WERI-Rb-1 (cell line): ENCODE measurements at regions not wholly inside any gene's neighbourhood (a gene's known extent, or its start where the extent isn't known, plus 50 kb on each side); places are given as distances from the start of the nearest gene placed in this dataset.
"Not testable (repeated sequence)": the region's sequence is repeated elsewhere in the genome, so short reads cannot be mapped to it uniquely, and the experiment has no call there.

Experiments used
- DNase-seq: peaks from one replicate; pipeline ENCODE4 v3.0.0-alpha.2; 2020
- H3K27ac ChIP-seq: fragments of 250-450 bp; sonication (Bioruptor Pico); 2 replicates; pipeline ENCODE4 v1.5.1; 2020; ENCODE audit warnings: mild to moderate bottlenecking, moderate library complexity
- H3K27me3 ChIP-seq: fragments of 250-450 bp; sonication (Bioruptor Pico); 2 replicates; pipeline ENCODE4 v1.5.1; 2021; ENCODE audit warnings: mild to moderate bottlenecking, low read depth, moderate library complexity; ENCODE audit not compliant: insufficient read depth, severe bottlenecking
- H3K36me3 ChIP-seq: fragments of 250-450 bp; sonication (Bioruptor Pico); 2 replicates; pipeline ENCODE4 v1.5.1; 2020; ENCODE audit warnings: mild to moderate bottlenecking, moderate library complexity
- H3K4me3 ChIP-seq: 2 replicates; pipeline ENCODE4 v1.5.1; 2011; ENCODE audit warnings: low read depth, mild to moderate bottlenecking, control low read depth, low read length
- H3K9me3 ChIP-seq: fragments of 250-450 bp; sonication (Bioruptor Pico); 2 replicates; pipeline ENCODE4 v1.5.1; 2021; ENCODE audit warnings: mild to moderate bottlenecking, moderate library complexity; ENCODE audit not compliant: severe bottlenecking
- CTCF ChIP-seq: IDR thresholded peaks from 2 replicates; pipeline ENCODE4 v1.5.1; 2011; ENCODE audit warnings: low read depth, mild to moderate bottlenecking, control low read depth, inconsistent platforms, low read length

GRCh38 chr5:85651731-85652130, 966.0 kb upstream of the COX7C start:
- no peak for DNase-seq
- no peak overlapping the region for H3K4me3 ChIP-seq
- TF ChIP-seq CTCF, result no peak

GRCh38 chr5:85654144-85654543, 963.6 kb upstream of the COX7C start:
- DNase-seq, H3K36me3 ChIP-seq, H3K9me3 ChIP-seq, H3K4me3 ChIP-seq, H3K27me3 ChIP-seq, H3K27ac ChIP-seq: not testable (repeated sequence)

More at GRCh38 chr5:85651731-85652130, 966.0 kb upstream of the COX7C start:
- H3K9me3 ChIP-seq, result no peaks in the 10 kb centered on the region
- H3K27me3 ChIP-seq, result no peaks in the 10 kb centered on the region
- H3K36me3 ChIP-seq, result no peaks in the 10 kb centered on the region
- no peak overlapping the region for H3K27ac ChIP-seq

- no peak overlapping the region for H3K27ac ChIP-seq
- H3K9me3 ChIP-seq, result no peaks in the 10 kb centered on the region
- no peaks in the 10 kb centered on the region for H3K27me3 ChIP-seq
- no peaks in the 10 kb centered on the region for H3K36me3 ChIP-seq
- no peak for DNase-seq
- no peak for TF ChIP-seq CTCF
- no peak overlapping the region for H3K4me3 ChIP-seq
Observed at GRCh38 chr5:85656050-85656449, 961.7 kb upstream of the COX7C start.

- H3K4me3 ChIP-seq, H3K9me3 ChIP-seq, H3K27me3 ChIP-seq, DNase-seq, H3K27ac ChIP-seq, H3K36me3 ChIP-seq: not testable (repeated sequence)
Observed at GRCh38 chr5:85657328-85657727, 960.4 kb upstream of the COX7C start.

- H3K4me3 ChIP-seq, H3K27me3 ChIP-seq, H3K27ac ChIP-seq, DNase-seq, H3K9me3 ChIP-seq, H3K36me3 ChIP-seq: not testable (repeated sequence)
Observed at GRCh38 chr5:85662969-85663707, 954.6 kb upstream of the COX7C start.

- H3K27me3 ChIP-seq, result no peaks in the 10 kb centered on the region
- no peak for DNase-seq
- no peaks in the 10 kb centered on the region for H3K9me3 ChIP-seq
- no peak overlapping the region for H3K4me3 ChIP-seq
- H3K36me3 ChIP-seq, result no peaks in the 10 kb centered on the region
- no peak for TF ChIP-seq CTCF
- no peak overlapping the region for H3K27ac ChIP-seq
Observed at GRCh38 chr5:85663708-85664031, 954.1 kb upstream of the COX7C start.

- Histone ChIP-seq H3K4me3 (no peak overlapping the region), H3K9me3 (no peaks in the 10 kb centered on the region), H3K27ac (no peak overlapping the region), H3K36me3 (no peaks in the 10 kb centered on the region), H3K27me3 (no peaks in the 10 kb centered on the region)
- TF ChIP-seq CTCF, result no peak
- no peak for DNase-seq
Observed at GRCh38 chr5:85670417-85670816, 947.3 kb upstream of the COX7C start.
